ENCODE measurements at regions not wholly inside any gene's neighbourhood (a gene's known extent, or its start where the extent isn't known, plus 50 kb on each side); places are given as distances from the start of the nearest gene placed in this dataset.

DNA sequence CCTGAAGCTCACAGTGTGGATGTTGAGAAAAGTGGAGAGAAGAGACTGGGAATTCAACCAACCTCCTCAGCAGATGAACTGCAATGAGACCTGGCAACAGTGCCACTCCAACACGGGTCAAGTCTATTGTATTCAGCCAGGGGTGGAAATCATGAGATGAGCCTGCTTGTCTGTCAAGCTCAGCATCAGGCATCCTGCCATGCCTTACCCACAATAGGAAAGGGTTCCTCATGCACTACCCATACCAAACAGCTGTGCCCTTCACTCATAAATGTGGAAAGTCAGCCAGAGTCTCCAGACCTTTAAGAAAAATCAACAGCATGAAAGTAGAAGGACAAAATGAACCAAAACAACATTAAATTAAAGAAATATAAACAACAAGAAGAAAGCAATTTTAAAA, 542.1 kb downstream of the EPHB1 start:
- no peak for TF ChIP-seq POLR2A (IDR thresholded peaks at IDR 0.05)
- no peak for TF ChIP-seq CTCF (IDR thresholded peaks at IDR 0.05)
- no peak for DNase-seq
- H3K4me3 ChIP-seq = no peak overlapping the region
- WGBS, 2 donors = 0% methylated on average over 1 of the region's 1 CpG; no CpG with 5 or more reads in 1 of the 2 donors
- intact Hi-C loops (cut with DNase I; ENCODE audit: low total_unique reads) = no loop called here
- H3K27me3 ChIP-seq = no peaks in the 10 kb centered on the region
- no peak overlapping the region for H3K27ac ChIP-seq
- no peaks in the 10 kb centered on the region for H3K9me3 ChIP-seq
- no peaks in the 10 kb centered on the region for H3K4me1 ChIP-seq
- H3K36me3 ChIP-seq (ENCODE audit: low read depth, missing control alignments) = no peaks in the 10 kb centered on the region

DNA sequence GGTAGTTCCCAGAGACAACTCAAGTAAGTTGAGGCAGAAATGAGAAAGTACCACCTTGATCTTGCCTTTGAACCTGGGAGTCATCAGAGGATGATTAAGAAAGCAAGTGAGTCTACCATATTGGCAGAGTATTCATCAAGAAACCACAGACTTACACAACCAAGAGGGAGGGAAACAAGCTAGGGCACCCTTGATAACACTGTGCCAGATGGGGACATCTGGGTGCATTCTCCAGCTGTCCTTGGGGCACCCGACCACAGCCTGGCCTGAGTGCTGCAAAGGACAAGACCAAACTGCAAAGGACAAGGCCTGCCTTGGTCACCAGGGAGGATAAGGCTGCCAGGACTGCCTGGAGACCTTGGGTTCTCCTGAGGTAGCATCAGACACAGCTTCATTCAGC, 553.6 kb downstream of the EPHB1 start:
- TF ChIP-seq CTCF (IDR thresholded peaks at IDR 0.05) (no peak), POLR2A (IDR thresholded peaks at IDR 0.05) (no peak)
- no peak for DNase-seq
- Histone ChIP-seq H3K4me3 (no peak overlapping the region), H3K4me1 (peaks cover 3% of the 10 kb centered on the region), H3K36me3 (ENCODE audit: low read depth, missing control alignments) (no peaks in the 10 kb centered on the region), H3K27me3 (no peaks in the 10 kb centered on the region), H3K9me3 (no peaks in the 10 kb centered on the region), H3K27ac (no peak overlapping the region)
- intact Hi-C loops (cut with DNase I; ENCODE audit: low total_unique reads) = no loop called here
- 64 to 88% methylated on average over 1 of the region's 1 CpG for WGBS, 2 donors

GRCh38 chr3:135349254-135349948, 554.3 kb downstream of the EPHB1 start:
- H3K27ac ChIP-seq = no peak overlapping the region
- DNase-seq = no peak
- no peaks in the 10 kb centered on the region for H3K9me3 ChIP-seq
- H3K36me3 ChIP-seq (ENCODE audit: low read depth, missing control alignments) = no peaks in the 10 kb centered on the region
- no peak for TF ChIP-seq POLR2A (IDR thresholded peaks at IDR 0.05)
- no peak for TF ChIP-seq CTCF (IDR thresholded peaks at IDR 0.05)
- H3K4me1 ChIP-seq = peaks cover 3% of the 10 kb centered on the region
- H3K27me3 ChIP-seq = no peaks in the 10 kb centered on the region
- intact Hi-C loops (cut with DNase I; ENCODE audit: low total_unique reads) = no loop called here
- WGBS, 2 donors = 72 to 76% methylated on average over 8 of the region's 8 CpGs
- no peak overlapping the region for H3K4me3 ChIP-seq

DNA sequence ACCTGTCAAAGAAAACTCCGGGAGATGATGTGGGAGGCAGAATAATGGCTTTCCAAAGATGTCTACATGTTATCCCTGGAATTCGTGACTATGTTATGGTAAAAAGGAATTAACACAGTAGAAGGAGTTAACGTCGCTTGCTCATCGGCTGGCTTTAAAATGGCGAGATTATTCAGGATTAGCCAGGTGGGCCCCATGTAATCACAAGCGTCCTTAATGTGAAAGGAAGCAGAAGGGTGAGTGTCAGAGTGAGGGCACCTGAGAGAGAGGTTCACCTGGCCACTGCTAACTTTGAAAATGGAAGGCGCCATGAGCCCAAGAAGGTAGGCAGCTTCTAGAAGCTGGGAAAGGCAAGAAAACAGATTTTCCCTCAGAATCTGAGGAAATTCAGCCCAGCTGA, 557.2 kb downstream of the EPHB1 start:
- no peak for TF ChIP-seq CTCF (IDR thresholded peaks at IDR 0.05)
- H3K4me3 ChIP-seq = no peak overlapping the region
- 73 to 77% methylated on average over 8 of the region's 8 CpGs for whole genome bisulfite sequencing, 2 donors
- H3K27ac ChIP-seq = no peak overlapping the region
- no peaks in the 10 kb centered on the region for H3K27me3 ChIP-seq
- H3K9me3 ChIP-seq = no peaks in the 10 kb centered on the region
- no peak for DNase-seq
- H3K36me3 ChIP-seq (ENCODE audit: low read depth, missing control alignments) = no peaks in the 10 kb centered on the region
- H3K4me1 ChIP-seq = peaks cover 3% of the 10 kb centered on the region
- intact Hi-C loops (cut with DNase I; ENCODE audit: low total_unique reads) = no loop called here

- WGBS, 2 donors = 79 to 86% methylated on average over 3 of the region's 3 CpGs
Observed at GRCh38 chr3:135362889-135363288, 567.8 kb downstream of the EPHB1 start.

More at GRCh38 chr3:135362889-135363288, 567.8 kb downstream of the EPHB1 start:
- Histone ChIP-seq H3K36me3 (ENCODE audit: low read depth, missing control alignments) (no peaks in the 10 kb centered on the region), H3K4me1 (no peaks in the 10 kb centered on the region), H3K9me3 (no peaks in the 10 kb centered on the region), H3K27me3 (no peaks in the 10 kb centered on the region), H3K4me3 (no peak overlapping the region), H3K27ac (no peak overlapping the region)
- no peak for DNase-seq
- intact Hi-C loops (cut with DNase I; ENCODE audit: low total_unique reads) = no loop called here
- TF ChIP-seq CTCF (IDR thresholded peaks at IDR 0.05) (no peak), POLR2A (IDR thresholded peaks at IDR 0.05) (no peak)
